SK-N-SH treated with all-trans-retinoic acid at 6 μM for 48 hours (cell line): ENCODE measurements at regions not wholly inside any gene's neighbourhood (a gene's known extent, or its start where the extent isn't known, plus 50 kb on each side); places are given as distances from the start of the nearest gene placed in this dataset.

ENCODE experiments used
- ATAC-seq: fragments of 200-7000 bp; cut with Tn5 transposase; 3 replicates; pipeline ENCODE4 v1.9.1; 2020; ENCODE audit warnings: mild to moderate bottlenecking, moderate library complexity
- ARNTL ChIP-seq: fragments of 450-650 bp; formaldehyde crosslinking; IDR thresholded peaks from 2 replicates; pipeline ENCODE4 v1.5.0; 2020; ENCODE audit warnings: low read depth, mild to moderate bottlenecking, moderate library complexity, borderline replicate concordance
- BACH2 ChIP-seq: fragments of 250-450 bp; sonication (Bioruptor Pico); IDR thresholded peaks from 2 replicates; pipeline ENCODE4 v1.9.0; 2021; ENCODE audit warnings: mild to moderate bottlenecking, borderline replicate concordance
- CSDC2 ChIP-seq: fragments of 250-450 bp; sonication (Bioruptor Pico); IDR thresholded peaks from 2 replicates; pipeline ENCODE4 v1.5.0; 2020; ENCODE audit warnings: mild to moderate bottlenecking, moderate library complexity
- ESRRG ChIP-seq: fragments of 250-450 bp; sonication (Bioruptor Pico); IDR thresholded peaks from 2 replicates; pipeline ENCODE4 v1.6.1; 2021; ENCODE audit warnings: mild to moderate bottlenecking
- GLIS3 ChIP-seq: fragments of 250-450 bp; sonication (Bioruptor Pico); IDR thresholded peaks from 2 replicates; pipeline ENCODE4 v1.5.0; 2020; ENCODE audit warnings: mild to moderate bottlenecking, moderate library complexity
- ISL1 ChIP-seq: fragments of 250-450 bp; sonication (Bioruptor Pico); IDR thresholded peaks from 2 replicates; pipeline ENCODE4 v2.1.2; 2022; ENCODE audit warnings: mild to moderate bottlenecking, moderate library complexity
- PPARA ChIP-seq: fragments of 250-450 bp; sonication (Bioruptor Pico); IDR thresholded peaks from 2 replicates; pipeline ENCODE4 v1.5.0; 2020; ENCODE audit warnings: mild to moderate bottlenecking, borderline replicate concordance
- RARB ChIP-seq: fragments of 250-450 bp; sonication (Bioruptor Pico); IDR thresholded peaks from 2 replicates; pipeline ENCODE4 v1.8.0; 2021; ENCODE audit warnings: mild to moderate bottlenecking, moderate library complexity
- SNAI2 ChIP-seq: fragments of 250-450 bp; sonication (Bioruptor Pico); IDR thresholded peaks from 2 replicates; pipeline ENCODE4 v1.5.0; 2020; ENCODE audit warnings: mild to moderate bottlenecking, moderate library complexity
- TCF4 ChIP-seq: fragments of 250-450 bp; sonication (Bioruptor Pico); IDR thresholded peaks from 2 replicates; pipeline ENCODE4 v1.8.0; 2021; ENCODE audit warnings: mild to moderate bottlenecking, moderate library complexity, borderline replicate concordance
- TOX ChIP-seq: fragments of 250-450 bp; sonication (Bioruptor Pico); IDR thresholded peaks from 2 replicates; pipeline ENCODE4 v1.8.0; 2021; ENCODE audit warnings: mild to moderate bottlenecking, moderate library complexity, borderline replicate concordance
- ZC3H10 ChIP-seq: fragments of 250-450 bp; sonication (Bioruptor Pico); IDR thresholded peaks from 2 replicates; pipeline ENCODE4 v1.5.1; 2021; ENCODE audit warnings: mild to moderate bottlenecking, moderate library complexity
- ZFP3 ChIP-seq: fragments of 250-450 bp; sonication (Bioruptor Pico); IDR thresholded peaks from 2 replicates; pipeline ENCODE4 v1.5.0; 2020; ENCODE audit warnings: mild to moderate bottlenecking, moderate library complexity
- ZFP30 ChIP-seq: fragments of 450-650 bp; formaldehyde crosslinking; IDR thresholded peaks from 2 replicates; pipeline ENCODE4 v1.5.0; 2022; ENCODE audit warnings: mild to moderate bottlenecking, moderate library complexity
- ZNF565 ChIP-seq: fragments of 450-650 bp; formaldehyde crosslinking; conservative IDR thresholded peaks from 2 replicates; pipeline ENCODE4 v1.5.0; 2020; ENCODE audit warnings: low read depth, mild to moderate bottlenecking, moderate library complexity
- ZNF70 ChIP-seq: fragments of 450-650 bp; formaldehyde crosslinking; IDR thresholded peaks from 2 replicates; pipeline ENCODE4 v1.5.0; 2020; ENCODE audit warnings: mild to moderate bottlenecking, moderate library complexity
- ZNF8 ChIP-seq: fragments of 450-650 bp; formaldehyde crosslinking; IDR thresholded peaks from 2 replicates; pipeline ENCODE4 v1.5.0; 2020; ENCODE audit warnings: mild to moderate bottlenecking, moderate library complexity
- TF ChIP-seq, protein P1 (sequence below): fragments of 250-450 bp; sonication (Bioruptor Pico); IDR thresholded peaks from 2 replicates; pipeline ENCODE4 v1.5.1; 2021; ENCODE audit warnings: mild to moderate bottlenecking, moderate library complexity
- TF ChIP-seq, protein P2 (sequence below): fragments of 250-450 bp; sonication (Bioruptor Pico); IDR thresholded peaks from 2 replicates; pipeline ENCODE4 v1.5.0; 2020; ENCODE audit warnings: mild to moderate bottlenecking, moderate library complexity
- TF ChIP-seq, protein P3 (sequence below): fragments of 250-450 bp; sonication (Bioruptor Pico); IDR thresholded peaks from 2 replicates; pipeline ENCODE4 v1.8.0; 2021; ENCODE audit warnings: low read depth, mild to moderate bottlenecking, moderate library complexity, borderline replicate concordance
- TF ChIP-seq, protein P4 (sequence below): fragments of 250-450 bp; sonication (Bioruptor Pico); IDR thresholded peaks from 2 replicates; pipeline ENCODE4 v1.8.0; 2020; ENCODE audit warnings: mild to moderate bottlenecking, moderate library complexity, borderline replicate concordance
- TF ChIP-seq, protein P5 (sequence below): fragments of 250-450 bp; sonication (Bioruptor Pico); IDR thresholded peaks from 2 replicates; pipeline ENCODE4 v1.5.1; 2020; ENCODE audit warnings: low read depth, mild to moderate bottlenecking, moderate library complexity

DNA sequence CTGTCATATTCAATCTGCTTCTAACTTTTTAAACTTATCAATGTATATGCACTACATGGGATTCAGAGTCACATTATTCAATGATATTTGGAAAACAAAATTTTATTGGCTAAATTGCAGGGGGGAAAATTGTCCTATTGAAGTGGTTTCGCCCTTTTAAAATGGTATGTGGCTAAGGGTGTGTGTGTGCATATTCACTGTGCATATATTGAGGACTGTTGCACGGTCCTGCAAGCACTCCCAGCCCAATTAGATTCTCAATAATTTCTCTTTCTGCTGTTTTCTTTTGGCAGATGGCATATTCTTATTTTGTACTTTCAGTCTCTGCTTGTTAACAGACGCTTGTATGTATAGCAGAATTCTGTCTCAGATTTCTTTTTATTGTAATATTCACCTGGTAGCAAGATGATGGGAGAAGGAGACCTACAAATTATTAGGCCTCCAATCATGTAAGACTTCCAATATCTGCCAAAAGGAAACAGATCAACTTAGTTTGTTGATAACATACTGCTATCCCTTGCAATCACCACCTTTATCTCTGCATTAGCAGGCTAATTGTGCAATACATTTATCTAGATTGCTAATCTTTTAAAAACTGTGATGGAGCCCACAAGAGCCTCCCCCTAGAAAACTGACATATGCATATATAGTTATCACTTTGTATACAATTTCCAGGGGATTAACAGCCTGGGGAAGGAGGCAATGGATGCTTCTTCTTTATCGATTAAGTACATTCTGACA lies 411.5 kb downstream of the PLK2 start:
- TF ChIP-seq, protein P1, sequence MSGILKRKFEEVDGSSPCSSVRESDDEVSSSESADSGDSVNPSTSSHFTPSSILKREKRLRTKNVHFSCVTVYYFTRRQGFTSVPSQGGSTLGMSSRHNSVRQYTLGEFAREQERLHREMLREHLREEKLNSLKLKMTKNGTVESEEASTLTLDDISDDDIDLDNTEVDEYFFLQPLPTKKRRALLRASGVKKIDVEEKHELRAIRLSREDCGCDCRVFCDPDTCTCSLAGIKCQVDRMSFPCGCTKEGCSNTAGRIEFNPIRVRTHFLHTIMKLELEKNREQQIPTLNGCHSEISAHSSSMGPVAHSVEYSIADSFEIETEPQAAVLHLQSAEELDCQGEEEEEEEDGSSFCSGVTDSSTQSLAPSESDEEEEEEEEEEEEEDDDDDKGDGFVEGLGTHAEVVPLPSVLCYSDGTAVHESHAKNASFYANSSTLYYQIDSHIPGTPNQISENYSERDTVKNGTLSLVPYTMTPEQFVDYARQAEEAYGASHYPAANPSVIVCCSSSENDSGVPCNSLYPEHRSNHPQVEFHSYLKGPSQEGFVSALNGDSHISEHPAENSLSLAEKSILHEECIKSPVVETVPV: no peak
- TF ChIP-seq, protein P2, sequence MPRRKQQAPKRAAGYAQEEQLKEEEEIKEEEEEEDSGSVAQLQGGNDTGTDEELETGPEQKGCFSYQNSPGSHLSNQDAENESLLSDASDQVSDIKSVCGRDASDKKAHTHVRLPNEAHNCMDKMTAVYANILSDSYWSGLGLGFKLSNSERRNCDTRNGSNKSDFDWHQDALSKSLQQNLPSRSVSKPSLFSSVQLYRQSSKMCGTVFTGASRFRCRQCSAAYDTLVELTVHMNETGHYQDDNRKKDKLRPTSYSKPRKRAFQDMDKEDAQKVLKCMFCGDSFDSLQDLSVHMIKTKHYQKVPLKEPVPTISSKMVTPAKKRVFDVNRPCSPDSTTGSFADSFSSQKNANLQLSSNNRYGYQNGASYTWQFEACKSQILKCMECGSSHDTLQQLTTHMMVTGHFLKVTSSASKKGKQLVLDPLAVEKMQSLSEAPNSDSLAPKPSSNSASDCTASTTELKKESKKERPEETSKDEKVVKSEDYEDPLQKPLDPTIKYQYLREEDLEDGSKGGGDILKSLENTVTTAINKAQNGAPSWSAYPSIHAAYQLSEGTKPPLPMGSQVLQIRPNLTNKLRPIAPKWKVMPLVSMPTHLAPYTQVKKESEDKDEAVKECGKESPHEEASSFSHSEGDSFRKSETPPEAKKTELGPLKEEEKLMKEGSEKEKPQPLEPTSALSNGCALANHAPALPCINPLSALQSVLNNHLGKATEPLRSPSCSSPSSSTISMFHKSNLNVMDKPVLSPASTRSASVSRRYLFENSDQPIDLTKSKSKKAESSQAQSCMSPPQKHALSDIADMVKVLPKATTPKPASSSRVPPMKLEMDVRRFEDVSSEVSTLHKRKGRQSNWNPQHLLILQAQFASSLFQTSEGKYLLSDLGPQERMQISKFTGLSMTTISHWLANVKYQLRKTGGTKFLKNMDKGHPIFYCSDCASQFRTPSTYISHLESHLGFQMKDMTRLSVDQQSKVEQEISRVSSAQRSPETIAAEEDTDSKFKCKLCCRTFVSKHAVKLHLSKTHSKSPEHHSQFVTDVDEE (CRISPR knock-in tag): no peak
- no peak for ATAC-seq

DNA sequence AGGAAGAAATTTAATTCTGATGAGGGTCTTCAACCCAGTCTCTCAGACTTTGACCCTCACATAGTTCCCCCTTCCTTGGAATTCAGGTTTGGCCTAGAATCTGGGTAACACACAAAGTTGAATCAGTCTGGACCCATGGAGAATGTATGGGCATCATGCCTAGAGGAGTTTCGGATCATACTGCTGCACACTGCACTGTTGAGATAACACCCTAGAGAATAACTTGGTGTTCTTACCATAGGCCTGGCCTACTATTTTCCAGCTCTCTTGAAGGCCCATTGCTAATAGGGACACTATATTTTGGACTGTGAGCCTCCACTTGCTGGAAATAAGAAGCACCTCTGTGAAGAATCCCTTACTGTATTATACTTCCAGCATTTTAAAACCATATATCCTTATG lies 413.5 kb downstream of the PLK2 start:
- TF ChIP-seq ZFP30 (CRISPR knock-in tag): no peak
- no peak for TF ChIP-seq ARNTL (CRISPR knock-in tag)
- TF ChIP-seq ZNF70 (CRISPR knock-in tag): no peak
- no peak for TF ChIP-seq ZNF565 (CRISPR knock-in tag)
- no peak for TF ChIP-seq ESRRG (CRISPR knock-in tag)
- TF ChIP-seq TCF4 (CRISPR knock-in tag): no peak
- no peak for TF ChIP-seq RARB (CRISPR knock-in tag)
- no peak for TF ChIP-seq PPARA (CRISPR knock-in tag)
- TF ChIP-seq ZFP3 (CRISPR knock-in tag): no peak
- TF ChIP-seq BACH2 (CRISPR knock-in tag): no peak
- ATAC-seq: no peak

DNA sequence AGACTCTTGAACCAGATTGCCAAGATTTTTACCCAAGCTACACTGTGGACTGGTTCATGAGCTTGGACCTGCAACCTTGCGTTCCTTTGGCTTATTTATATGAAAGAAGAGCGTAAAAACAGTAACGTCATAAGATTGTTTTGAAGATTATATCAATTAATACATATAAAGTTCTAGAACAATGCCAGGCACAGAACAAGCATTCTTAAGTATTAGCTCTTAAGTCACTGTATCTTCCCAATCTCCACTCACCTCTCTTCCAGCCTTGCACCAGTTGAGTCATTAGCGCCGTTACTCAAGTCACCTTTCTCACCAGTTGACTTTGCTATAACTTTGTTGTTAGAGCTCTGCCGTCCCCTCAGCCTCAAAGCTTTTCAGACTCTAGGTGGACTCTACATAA lies 415.7 kb downstream of the PLK2 start:
- ATAC-seq: no peak
- TF ChIP-seq ESRRG (CRISPR knock-in tag) (no peak), PPARA (CRISPR knock-in tag) (no peak), SNAI2 (no peak), GLIS3 (CRISPR knock-in tag) (no peak), ZNF565 (CRISPR knock-in tag) (no peak), ZFP30 (CRISPR knock-in tag) (no peak), ZC3H10 (no peak), ZNF8 (CRISPR knock-in tag) (no peak), TCF4 (CRISPR knock-in tag) (no peak), ARNTL (CRISPR knock-in tag) (no peak), TOX (CRISPR knock-in tag) (no peak), ISL1 (CRISPR knock-in tag) (no peak), CSDC2 (CRISPR knock-in tag) (no peak), ZFP3 (CRISPR knock-in tag) (no peak), BACH2 (CRISPR knock-in tag) (no peak)
- TF ChIP-seq, protein P3, sequence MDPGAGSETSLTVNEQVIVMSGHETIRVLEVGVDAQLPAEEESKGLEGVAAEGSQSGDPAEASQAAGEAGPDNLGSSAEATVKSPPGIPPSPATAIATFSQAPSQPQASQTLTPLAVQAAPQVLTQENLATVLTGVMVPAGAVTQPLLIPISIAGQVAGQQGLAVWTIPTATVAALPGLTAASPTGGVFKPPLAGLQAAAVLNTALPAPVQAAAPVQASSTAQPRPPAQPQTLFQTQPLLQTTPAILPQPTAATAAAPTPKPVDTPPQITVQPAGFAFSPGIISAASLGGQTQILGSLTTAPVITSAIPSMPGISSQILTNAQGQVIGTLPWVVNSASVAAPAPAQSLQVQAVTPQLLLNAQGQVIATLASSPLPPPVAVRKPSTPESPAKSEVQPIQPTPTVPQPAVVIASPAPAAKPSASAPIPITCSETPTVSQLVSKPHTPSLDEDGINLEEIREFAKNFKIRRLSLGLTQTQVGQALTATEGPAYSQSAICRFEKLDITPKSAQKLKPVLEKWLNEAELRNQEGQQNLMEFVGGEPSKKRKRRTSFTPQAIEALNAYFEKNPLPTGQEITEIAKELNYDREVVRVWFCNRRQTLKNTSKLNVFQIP (CRISPR knock-in tag): no peak
- TF ChIP-seq, protein P4, sequence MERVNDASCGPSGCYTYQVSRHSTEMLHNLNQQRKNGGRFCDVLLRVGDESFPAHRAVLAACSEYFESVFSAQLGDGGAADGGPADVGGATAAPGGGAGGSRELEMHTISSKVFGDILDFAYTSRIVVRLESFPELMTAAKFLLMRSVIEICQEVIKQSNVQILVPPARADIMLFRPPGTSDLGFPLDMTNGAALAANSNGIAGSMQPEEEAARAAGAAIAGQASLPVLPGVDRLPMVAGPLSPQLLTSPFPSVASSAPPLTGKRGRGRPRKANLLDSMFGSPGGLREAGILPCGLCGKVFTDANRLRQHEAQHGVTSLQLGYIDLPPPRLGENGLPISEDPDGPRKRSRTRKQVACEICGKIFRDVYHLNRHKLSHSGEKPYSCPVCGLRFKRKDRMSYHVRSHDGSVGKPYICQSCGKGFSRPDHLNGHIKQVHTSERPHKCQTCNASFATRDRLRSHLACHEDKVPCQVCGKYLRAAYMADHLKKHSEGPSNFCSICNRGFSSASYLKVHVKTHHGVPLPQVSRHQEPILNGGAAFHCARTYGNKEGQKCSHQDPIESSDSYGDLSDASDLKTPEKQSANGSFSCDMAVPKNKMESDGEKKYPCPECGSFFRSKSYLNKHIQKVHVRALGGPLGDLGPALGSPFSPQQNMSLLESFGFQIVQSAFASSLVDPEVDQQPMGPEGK (CRISPR knock-in tag): no peak
- TF ChIP-seq, protein P5, sequence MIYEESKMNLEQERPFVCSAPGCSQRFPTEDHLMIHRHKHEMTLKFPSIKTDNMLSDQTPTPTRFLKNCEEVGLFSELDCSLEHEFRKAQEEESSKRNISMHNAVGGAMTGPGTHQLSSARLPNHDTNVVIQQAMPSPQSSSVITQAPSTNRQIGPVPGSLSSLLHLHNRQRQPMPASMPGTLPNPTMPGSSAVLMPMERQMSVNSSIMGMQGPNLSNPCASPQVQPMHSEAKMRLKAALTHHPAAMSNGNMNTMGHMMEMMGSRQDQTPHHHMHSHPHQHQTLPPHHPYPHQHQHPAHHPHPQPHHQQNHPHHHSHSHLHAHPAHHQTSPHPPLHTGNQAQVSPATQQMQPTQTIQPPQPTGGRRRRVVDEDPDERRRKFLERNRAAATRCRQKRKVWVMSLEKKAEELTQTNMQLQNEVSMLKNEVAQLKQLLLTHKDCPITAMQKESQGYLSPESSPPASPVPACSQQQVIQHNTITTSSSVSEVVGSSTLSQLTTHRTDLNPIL (CRISPR knock-in tag): no peak
- TF ChIP-seq, protein P2 (CRISPR knock-in tag): no peak
